Activated T-helper 2 cell treated with anti-CD3 and anti-CD28 coated beads, Interferon-gamma antibody, Interleukin-2, Interleukin-4, amounts not matched to agents 10 μg/mL and 5 μg/mL and 100 μg/mL, durations not matched to agents 14 hours and 24 hours and 36 hours (primary cell): ENCODE measurements at regions not wholly inside any gene's neighbourhood (a gene's known extent, or its start where the extent isn't known, plus 50 kb on each side); places are given as distances from the start of the nearest gene placed in this dataset.

Experiments
- DNase-seq: peaks from one replicate; pipeline ENCODE4 v3.0.0; 2021; ENCODE audit warnings: low spot score
- H3K27ac Mint-ChIP-seq: one replicate; pipeline ENCODE4 v1.8.0; 2021; ENCODE audit warnings: mixed read lengths
- H3K27me3 Mint-ChIP-seq: one replicate; pipeline ENCODE4 v1.8.0; 2021; ENCODE audit warnings: low read depth, mixed read lengths
- H3K36me3 Mint-ChIP-seq: one replicate; pipeline ENCODE4 v1.8.0; 2021; ENCODE audit warnings: low read depth, mixed read lengths
- H3K4me1 Mint-ChIP-seq: one replicate; pipeline ENCODE4 v1.8.0; 2021; ENCODE audit warnings: low read depth, mixed read lengths
- H3K4me3 Mint-ChIP-seq: one replicate; pipeline ENCODE4 v1.8.0; 2021; ENCODE audit warnings: low read depth, mild to moderate bottlenecking, moderate library complexity, mixed read lengths
- H3K9me3 Mint-ChIP-seq: one replicate; pipeline ENCODE4 v1.8.0; 2021; ENCODE audit warnings: mixed read lengths
- intact Hi-C: fragments of 100-400 bp; cut with micrococcal nuclease; formaldehyde crosslinking; loops from one replicate; pipeline ENCODE4 v1.15.1; 2023

DNA sequence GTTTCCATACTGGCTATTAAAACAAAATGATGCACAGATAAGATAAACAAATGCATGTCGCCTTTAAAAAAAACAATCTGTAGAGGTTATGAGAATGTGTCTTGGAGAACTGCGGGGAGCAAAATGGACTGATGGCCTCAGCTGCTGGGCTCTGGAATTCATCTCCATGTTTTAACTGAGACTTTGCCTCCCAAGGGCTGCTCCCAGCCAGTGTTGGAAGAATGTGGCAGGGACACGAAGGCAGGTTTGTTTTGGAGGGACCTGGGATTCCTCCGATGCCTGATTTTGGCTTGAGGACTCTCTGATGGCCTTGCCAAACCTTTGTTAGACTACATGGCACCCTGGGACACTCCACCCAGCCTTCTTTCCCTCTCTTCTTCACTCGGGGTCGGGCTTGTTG, 83.5 kb upstream of the AP1S2 start:
- Mint-ChIP-seq H3K4me3 (no peak overlapping the region), H3K27ac (no peak overlapping the region), H3K27me3 (peaks cover 11% of the 10 kb centered on the region), H3K4me1 (peaks cover 4% of the 10 kb centered on the region), H3K36me3 (no peaks in the 10 kb centered on the region), H3K9me3 (no peaks in the 10 kb centered on the region)
- intact Hi-C loops = no loop called here
- no peak for DNase-seq

DNA sequence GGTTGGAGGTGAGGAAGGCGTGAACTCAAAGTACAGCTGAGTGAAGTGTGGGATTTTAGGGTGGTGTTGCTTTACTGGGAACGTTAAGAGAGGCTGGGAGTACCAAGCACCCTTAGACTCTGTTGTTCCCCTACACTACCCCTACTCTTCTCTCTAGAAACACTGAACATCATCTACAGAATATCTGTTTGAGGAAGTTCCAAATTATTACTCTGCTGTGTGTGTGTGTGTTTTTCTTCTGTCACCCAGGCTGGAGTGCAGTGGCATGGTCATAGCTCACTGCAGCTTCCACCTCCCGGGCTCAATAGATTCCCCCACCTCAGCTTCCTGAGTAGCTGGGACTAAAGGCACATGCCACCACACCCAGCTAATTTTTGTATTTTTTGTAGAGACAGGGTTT, 76.7 kb upstream of the AP1S2 start:
- no peak for DNase-seq
- no peak overlapping the region for H3K27ac Mint-ChIP-seq

DNA sequence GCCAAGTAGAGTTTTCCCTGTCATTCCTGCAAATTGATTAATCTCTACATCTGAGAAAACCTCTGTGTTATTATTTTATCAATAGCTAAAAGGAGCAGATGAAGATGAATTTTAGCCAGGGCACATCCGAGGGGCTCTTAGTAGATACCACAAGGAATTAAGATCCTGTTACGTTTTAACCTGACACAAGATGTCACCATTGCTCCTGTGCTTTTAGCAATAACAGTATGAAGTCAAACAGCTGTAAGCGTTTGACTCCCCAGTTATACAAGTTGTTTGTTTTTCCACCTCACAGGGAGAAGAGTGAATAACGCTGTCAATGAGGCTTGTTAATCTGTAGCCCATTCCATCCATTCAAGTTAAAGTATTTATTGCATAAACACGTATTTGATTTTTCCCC, 76.0 kb upstream of the AP1S2 start:
- no peaks in the 10 kb centered on the region for H3K9me3 Mint-ChIP-seq
- peaks cover 24% of the 10 kb centered on the region for H3K27me3 Mint-ChIP-seq
- H3K4me1 Mint-ChIP-seq = no peaks in the 10 kb centered on the region
- H3K36me3 Mint-ChIP-seq = no peaks in the 10 kb centered on the region
- intact Hi-C loops = no loop called here
- no peak overlapping the region for H3K4me3 Mint-ChIP-seq
- H3K27ac Mint-ChIP-seq = no peak overlapping the region
- no peak for DNase-seq

More for the DNA sequence above, 76.7 kb upstream of the AP1S2 start:
- no peaks in the 10 kb centered on the region for H3K9me3 Mint-ChIP-seq
- H3K4me1 Mint-ChIP-seq = peaks cover 4% of the 10 kb centered on the region
- H3K36me3 Mint-ChIP-seq = no peaks in the 10 kb centered on the region
- intact Hi-C loops = no loop called here
- peaks cover 23% of the 10 kb centered on the region for H3K27me3 Mint-ChIP-seq
- no peak overlapping the region for H3K4me3 Mint-ChIP-seq

DNA sequence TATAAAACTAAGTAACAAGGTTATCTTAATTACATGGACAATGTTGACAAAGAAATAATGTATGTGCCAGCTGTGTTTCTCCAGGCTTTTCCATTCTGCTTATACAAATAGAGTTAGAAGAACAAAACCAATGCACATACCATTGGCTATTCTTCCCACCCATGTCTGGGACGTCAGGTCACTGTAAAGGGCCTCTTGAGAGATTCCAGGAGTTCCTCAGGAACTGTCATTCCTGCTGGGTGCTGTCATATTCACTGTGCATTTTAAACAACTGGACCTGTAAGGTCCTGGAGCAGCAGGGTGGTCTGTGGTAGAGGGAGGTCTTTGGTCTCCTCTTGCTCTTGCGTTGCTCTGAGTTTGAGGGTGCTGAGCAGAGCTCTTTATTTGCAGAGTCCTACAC, 74.6 kb upstream of the AP1S2 start:
- H3K27me3 Mint-ChIP-seq = peaks cover 23% of the 10 kb centered on the region

DNA sequence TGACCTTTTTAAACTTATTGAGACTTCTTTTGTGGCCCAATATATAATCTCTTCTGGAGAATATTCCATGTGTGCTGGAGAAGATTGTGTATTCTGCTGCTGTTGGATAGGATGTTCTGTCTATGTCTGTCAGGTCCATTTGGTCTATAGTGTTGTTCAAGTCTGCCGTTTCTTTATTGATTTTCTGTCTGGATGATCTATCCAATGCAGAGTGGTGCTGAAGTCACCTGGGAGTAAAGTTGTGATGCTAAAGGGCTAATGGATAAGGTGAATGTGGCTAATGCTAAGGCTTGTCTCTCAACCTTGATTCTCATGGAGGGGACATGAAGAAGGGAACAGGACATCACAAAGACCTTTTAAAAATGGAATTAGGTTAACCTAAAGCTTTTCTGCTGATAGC, 72.0 kb upstream of the AP1S2 start:
- intact Hi-C loops = no loop called here
- peaks cover 23% of the 10 kb centered on the region for H3K27me3 Mint-ChIP-seq

More for the DNA sequence above, 74.6 kb upstream of the AP1S2 start:
- DNase-seq = no peak
- Mint-ChIP-seq H3K27ac (no peak overlapping the region), H3K9me3 (no peaks in the 10 kb centered on the region), H3K36me3 (no peaks in the 10 kb centered on the region), H3K4me3 (no peak overlapping the region), H3K4me1 (no peaks in the 10 kb centered on the region)
- intact Hi-C loops = no loop called here

DNA sequence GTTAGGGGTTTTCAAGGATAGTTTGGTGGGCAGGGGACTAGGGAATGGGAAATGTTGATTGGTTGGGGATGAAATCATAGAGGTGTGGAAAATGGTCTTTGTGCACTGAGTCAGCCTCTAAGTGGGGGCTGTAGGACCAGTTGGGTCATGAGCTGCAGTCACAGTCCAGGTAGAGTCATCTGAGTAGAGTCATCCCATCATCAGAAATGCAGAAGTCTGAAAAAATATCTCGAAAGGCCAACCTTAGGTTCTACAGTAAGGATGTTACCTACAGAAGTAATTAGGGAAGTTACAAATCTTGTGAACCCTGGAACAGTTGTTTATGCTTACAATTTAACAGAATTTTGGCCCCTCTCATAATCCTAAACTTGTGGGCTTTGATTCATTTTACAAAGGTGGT, 63.4 kb upstream of the AP1S2 start:
- DNase-seq = no peak
- peaks cover 7% of the 10 kb centered on the region for H3K27me3 Mint-ChIP-seq
- no peaks in the 10 kb centered on the region for H3K9me3 Mint-ChIP-seq
- H3K4me1 Mint-ChIP-seq = peaks cover 2% of the 10 kb centered on the region
- no peak overlapping the region for H3K4me3 Mint-ChIP-seq
- intact Hi-C loops = no loop called here
- no peak overlapping the region for H3K27ac Mint-ChIP-seq
- no peaks in the 10 kb centered on the region for H3K36me3 Mint-ChIP-seq

More for the DNA sequence above, 72.0 kb upstream of the AP1S2 start:
- Mint-ChIP-seq H3K36me3 (no peaks in the 10 kb centered on the region), H3K9me3 (no peaks in the 10 kb centered on the region), H3K4me3 (no peak overlapping the region), H3K4me1 (no peaks in the 10 kb centered on the region), H3K27ac (no peak overlapping the region)
- no peak for DNase-seq

DNA sequence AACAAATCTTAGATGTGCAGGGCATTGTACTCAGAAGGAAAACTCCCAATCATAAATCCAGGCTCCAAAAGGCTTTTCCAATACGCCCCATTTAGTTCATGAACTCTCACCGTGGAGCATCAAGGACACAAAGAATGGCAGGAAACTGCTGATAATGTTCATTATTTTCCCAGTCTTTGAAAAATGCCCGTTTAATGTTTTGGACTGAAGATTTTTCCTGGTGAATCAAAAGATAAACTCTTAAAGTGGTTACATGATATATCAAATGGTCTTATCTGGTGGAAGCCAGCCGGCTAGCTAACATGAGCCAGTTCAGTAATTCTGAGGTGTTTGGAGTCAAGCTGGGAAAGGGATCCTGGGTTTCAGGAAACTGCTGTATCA, 62.1 kb upstream of the AP1S2 start:
- Mint-ChIP-seq H3K4me3 (no peak overlapping the region), H3K27ac (no peak overlapping the region)

DNA sequence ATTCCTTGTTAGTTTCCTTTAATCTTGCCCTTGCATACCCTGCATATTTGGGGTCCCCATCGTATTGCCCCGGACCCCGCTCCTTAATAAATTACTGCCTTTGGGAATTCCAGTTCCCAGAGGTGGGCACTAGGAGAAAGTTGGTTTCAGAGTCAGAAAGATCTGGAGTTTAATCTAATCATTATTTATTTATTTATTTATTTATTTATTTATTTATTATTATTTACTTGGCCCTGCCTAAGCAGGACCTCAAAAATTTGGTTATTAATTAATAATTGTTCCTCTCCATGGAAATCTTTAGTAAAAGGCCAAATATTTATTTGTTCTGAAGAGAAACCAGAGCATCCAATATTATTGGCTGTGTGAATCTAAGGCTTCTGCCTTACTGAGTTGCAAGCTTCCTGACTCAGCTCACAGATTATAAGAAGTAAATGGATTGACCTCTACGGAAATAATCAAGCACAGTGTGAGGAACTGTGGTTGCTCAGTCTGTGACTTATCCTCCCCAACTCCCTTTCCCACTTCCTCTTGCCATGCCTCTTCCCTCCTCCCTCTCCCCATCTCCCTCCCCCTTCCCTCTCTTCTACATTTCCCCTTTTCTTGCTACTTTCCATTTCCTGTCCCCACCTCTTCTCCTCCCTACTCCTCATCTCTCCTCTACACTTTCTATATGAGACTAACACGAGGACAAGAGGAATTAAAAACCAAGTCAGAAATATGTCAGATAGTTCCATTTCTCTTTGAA, 61.5 kb upstream of the AP1S2 start:
- Mint-ChIP-seq H3K4me1 (peaks cover 2% of the 10 kb centered on the region), H3K27me3 (peaks cover 9% of the 10 kb centered on the region), H3K4me3 (no peak overlapping the region), H3K9me3 (no peaks in the 10 kb centered on the region), H3K27ac (no peak overlapping the region), H3K36me3 (no peaks in the 10 kb centered on the region)
- DNase-seq = no peak
- intact Hi-C loops = no loop called here

More for the DNA sequence above, 62.1 kb upstream of the AP1S2 start:
- peaks cover 9% of the 10 kb centered on the region for H3K27me3 Mint-ChIP-seq
- intact Hi-C loops = no loop called here
- no peaks in the 10 kb centered on the region for H3K36me3 Mint-ChIP-seq
- DNase-seq = no peak
- no peaks in the 10 kb centered on the region for H3K9me3 Mint-ChIP-seq
- H3K4me1 Mint-ChIP-seq = peaks cover 2% of the 10 kb centered on the region

DNA sequence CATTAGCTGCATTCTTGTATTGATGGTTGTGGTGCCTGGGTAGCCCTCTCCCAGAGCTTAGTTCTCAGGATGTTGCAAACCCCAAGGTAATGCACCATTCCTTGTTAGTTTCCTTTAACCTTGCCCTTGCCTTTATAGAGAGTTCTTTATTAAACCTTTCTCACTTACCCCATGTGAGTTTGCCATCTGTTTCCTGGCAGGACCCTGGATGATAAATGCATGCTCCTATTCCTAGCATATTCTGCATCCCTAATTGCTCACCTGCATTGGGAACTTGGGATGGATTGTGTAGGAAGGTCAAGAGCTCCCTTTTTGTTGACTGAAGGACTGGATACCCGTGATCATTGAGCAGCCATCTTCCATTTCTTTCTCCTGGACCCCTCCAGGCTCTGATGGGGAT, 59.9 kb upstream of the AP1S2 start:
- Mint-ChIP-seq H3K27ac (no peak overlapping the region), H3K4me1 (peaks cover 2% of the 10 kb centered on the region), H3K9me3 (no peaks in the 10 kb centered on the region), H3K4me3 (no peak overlapping the region), H3K36me3 (no peaks in the 10 kb centered on the region), H3K27me3 (peaks cover 9% of the 10 kb centered on the region)
- no peak for DNase-seq
- intact Hi-C loops = no loop called here

DNA sequence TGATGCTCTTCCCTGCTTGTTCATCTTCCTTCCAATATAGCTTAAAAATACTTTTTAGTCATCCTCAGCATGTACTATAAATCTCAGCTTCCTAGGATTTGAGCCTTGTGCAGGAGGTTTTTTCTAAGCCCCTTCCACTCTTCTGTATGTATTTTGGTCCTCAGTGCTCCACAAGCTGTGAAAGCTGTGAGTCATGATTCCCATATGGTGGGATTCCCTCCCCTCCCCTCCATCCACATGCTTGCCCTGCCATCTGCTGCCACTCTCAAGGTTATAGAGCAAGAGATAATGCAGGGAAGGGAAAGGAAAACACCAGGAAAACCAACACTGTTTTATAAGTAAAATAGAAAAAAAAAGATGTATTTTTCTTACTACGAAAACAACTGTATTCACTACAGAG, 58.5 kb upstream of the AP1S2 start:
- Mint-ChIP-seq H3K27me3 (peaks cover 9% of the 10 kb centered on the region), H3K4me1 (peaks cover 2% of the 10 kb centered on the region), H3K9me3 (no peaks in the 10 kb centered on the region), H3K36me3 (no peaks in the 10 kb centered on the region), H3K27ac (no peak overlapping the region), H3K4me3 (no peak overlapping the region)
- intact Hi-C loops = no loop called here
- DNase-seq = no peak

DNA sequence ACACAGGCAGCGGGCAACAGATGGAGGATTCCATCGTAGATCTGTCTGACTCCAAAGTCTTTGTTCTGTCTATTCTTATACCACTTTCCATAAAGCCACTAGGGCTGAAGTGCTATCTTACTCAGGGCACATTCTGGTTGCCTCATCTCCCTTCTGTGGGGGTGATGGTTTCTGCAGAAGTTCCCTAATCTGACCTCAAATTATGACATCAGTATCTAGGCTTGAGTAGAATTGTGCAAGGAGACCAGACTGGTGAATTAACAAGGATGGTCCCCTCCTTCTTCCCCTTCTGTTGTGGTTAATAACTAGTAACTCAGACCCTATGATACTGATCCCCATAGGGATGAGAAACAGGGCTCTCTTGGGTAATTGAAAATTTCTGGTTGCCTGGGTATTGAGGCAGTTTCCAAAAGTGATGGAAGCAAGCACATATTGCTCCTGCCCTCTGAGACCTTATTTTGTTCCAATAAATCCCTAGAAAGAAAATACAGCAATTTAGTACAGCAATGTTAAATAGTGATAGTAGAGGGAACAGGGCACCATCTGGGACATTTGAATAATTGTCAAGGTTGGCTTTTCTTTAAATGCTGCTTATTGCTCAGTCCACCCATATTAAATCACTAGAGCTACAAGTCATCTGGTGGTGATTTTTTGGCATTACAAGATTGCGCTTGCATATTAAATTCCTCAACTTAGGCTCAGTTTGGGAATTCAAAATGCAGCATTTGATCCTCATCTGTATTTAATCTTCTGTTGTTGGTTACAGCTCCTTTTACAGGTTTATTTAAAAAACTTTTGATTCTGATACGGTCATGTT, 57.3 kb upstream of the AP1S2 start:
- peaks cover 2% of the 10 kb centered on the region for H3K4me1 Mint-ChIP-seq
- no peak for DNase-seq
- intact Hi-C loops = no loop called here
- no peaks in the 10 kb centered on the region for H3K36me3 Mint-ChIP-seq
- no peaks in the 10 kb centered on the region for H3K9me3 Mint-ChIP-seq
- no peak overlapping the region for H3K27ac Mint-ChIP-seq
- H3K27me3 Mint-ChIP-seq = peaks cover 2% of the 10 kb centered on the region
- no peak overlapping the region for H3K4me3 Mint-ChIP-seq

DNA sequence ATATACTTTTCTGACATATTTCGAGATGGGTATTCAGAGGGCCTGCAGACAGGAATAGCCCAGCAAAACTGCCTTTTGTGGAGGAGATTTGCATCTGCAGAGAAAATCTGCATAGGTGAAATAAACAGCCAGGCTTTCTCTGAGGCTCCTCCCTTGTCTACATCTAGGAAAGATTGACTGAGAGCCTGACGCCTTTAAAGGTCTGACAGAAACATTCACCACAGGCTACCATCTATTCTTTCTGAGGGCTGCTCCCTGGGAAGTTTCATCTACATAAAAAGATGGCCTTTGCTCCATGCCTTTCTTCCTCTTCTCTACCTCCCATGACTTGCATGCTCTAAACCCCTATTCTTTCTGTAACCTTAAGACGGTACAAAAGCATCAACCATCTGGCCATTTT, 55.0 kb upstream of the AP1S2 start:
- intact Hi-C loops = no loop called here
- Mint-ChIP-seq H3K27ac (no peak overlapping the region), H3K9me3 (no peaks in the 10 kb centered on the region), H3K4me3 (no peak overlapping the region), H3K4me1 (no peaks in the 10 kb centered on the region), H3K27me3 (peaks cover 2% of the 10 kb centered on the region), H3K36me3 (no peaks in the 10 kb centered on the region)
- DNase-seq = no peak

DNA sequence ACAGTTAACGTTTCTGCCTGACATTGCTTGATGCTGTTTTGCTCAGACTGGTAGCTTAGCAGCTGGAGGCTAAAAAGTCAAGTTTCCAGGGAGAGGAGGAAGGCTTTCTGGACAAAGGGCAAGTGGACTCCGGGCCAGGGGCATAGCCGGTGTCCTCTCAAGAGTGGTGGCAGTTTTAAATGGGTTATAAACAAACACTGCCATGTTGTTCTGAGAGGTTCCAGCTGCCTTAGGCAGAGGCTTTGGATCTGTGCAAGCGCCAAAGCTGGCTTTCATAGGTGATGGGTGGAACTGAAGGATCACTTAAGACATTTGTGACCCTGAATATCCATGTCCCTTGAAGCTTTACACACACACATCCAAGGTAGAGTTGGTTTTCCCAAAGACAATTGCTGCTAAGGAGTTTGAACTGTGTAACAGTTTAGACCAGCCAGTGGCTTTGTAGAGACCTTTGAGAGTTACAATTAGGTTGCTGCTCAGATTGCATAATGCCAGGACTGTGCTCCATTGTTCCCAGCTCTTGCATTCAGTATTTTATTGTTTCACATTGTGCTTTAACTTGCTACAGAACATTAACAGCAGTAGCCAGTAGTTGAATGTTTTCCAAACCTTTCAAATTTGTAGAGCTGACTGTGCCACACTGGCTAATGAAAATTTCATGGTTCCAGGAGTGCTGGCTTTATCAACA, 54.1 kb upstream of the AP1S2 start:
- Mint-ChIP-seq H3K27ac (no peak overlapping the region), H3K27me3 (peaks cover 2% of the 10 kb centered on the region), H3K36me3 (no peaks in the 10 kb centered on the region), H3K4me1 (no peaks in the 10 kb centered on the region), H3K9me3 (no peaks in the 10 kb centered on the region), H3K4me3 (no peak overlapping the region)
- DNase-seq = no peak
- intact Hi-C loops = no loop called here
